ENCODE measurements at regions not wholly inside any gene's neighbourhood (a gene's known extent, or its start where the extent isn't known, plus 50 kb on each side); places are given as distances from the start of the nearest gene placed in this dataset.

DNA sequence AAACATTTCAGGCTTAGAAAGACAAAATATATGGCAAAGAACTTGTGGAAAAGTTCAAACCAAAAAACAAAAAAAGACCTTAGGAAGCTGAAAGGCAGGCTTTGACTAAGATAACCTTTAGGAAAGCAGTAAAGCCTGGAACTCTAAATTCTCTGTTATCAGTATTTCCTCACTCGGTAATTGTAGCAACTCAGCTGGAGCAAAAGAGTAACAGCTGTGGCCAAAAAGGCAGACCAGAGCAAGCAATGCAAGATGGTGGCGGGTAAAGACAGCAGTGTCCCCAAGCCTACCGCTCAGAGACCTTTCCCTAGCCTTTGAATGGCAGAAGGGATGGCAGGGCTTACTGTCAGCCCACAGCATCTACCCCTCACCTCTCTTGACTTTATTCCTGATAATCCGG lies 63.1 kb upstream of the KLHL13 start:
- Histone ChIP-seq H3K9me2 (ENCODE audit: low read depth, low read length) (no peaks in the 10 kb centered on the region), H3K4me1 (ENCODE audit: insufficient read depth, low read length, severe bottlenecking) (no peaks in the 10 kb centered on the region), H3F3A (ENCODE audit: insufficient read depth, low read length) (no peaks in the 10 kb centered on the region), H3K79me2 (ENCODE audit: insufficient read depth, low read length) (no peaks in the 10 kb centered on the region), H3K4me3 (ENCODE audit: low read depth, low read length, poor library complexity, severe bottlenecking) (no peak overlapping the region), H2AFZ (ENCODE audit: low read length) (no peak overlapping the region), H3K36me3 (ENCODE audit: insufficient read depth, low read length) (no peaks in the 10 kb centered on the region), H4K20me1 (ENCODE audit: insufficient read depth, low read length) (no peaks in the 10 kb centered on the region), H3K27me3 (ENCODE audit: insufficient read depth, low read length) (no peaks in the 10 kb centered on the region), H3K4me2 (ENCODE audit: low read length) (no peak overlapping the region), H3K9me3 (ENCODE audit: low read length) (no peaks in the 10 kb centered on the region), H3K27ac (ENCODE audit: low read depth, low read length, poor library complexity, severe bottlenecking) (no peak overlapping the region), H3K9ac (ENCODE audit: low read length) (no peak overlapping the region)
- no peak for TF ChIP-seq EZH2 (IDR thresholded peaks at IDR 0.05; ENCODE audit: borderline replicate concordance, low read length)
- TF ChIP-seq, protein P1, sequence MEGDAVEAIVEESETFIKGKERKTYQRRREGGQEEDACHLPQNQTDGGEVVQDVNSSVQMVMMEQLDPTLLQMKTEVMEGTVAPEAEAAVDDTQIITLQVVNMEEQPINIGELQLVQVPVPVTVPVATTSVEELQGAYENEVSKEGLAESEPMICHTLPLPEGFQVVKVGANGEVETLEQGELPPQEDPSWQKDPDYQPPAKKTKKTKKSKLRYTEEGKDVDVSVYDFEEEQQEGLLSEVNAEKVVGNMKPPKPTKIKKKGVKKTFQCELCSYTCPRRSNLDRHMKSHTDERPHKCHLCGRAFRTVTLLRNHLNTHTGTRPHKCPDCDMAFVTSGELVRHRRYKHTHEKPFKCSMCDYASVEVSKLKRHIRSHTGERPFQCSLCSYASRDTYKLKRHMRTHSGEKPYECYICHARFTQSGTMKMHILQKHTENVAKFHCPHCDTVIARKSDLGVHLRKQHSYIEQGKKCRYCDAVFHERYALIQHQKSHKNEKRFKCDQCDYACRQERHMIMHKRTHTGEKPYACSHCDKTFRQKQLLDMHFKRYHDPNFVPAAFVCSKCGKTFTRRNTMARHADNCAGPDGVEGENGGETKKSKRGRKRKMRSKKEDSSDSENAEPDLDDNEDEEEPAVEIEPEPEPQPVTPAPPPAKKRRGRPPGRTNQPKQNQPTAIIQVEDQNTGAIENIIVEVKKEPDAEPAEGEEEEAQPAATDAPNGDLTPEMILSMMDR (IDR thresholded peaks at IDR 0.05; ENCODE audit: low read length) = no peak

DNA sequence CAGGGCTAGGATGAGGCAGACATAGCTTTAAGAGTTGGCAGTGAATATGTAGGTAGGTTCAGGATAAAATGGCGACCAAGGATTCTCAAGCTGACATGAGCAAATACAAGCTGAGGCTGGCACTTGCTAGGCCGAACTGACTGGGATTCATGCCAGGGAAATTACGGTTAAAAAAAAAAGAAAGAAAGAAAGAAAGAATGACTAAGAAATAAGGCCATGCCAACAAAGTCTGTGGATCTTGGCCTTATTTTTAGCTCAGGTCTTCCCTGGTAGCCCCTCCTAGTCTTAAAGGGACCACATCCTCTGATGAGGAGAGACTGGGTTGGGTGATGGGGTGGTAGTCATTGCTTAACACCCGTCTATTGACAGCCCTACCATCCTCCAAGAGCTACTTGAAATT lies 64.4 kb upstream of the KLHL13 start:
- no peaks in the 10 kb centered on the region for H3F3A ChIP-seq (ENCODE audit: insufficient read depth, low read length)
- H3K9me2 ChIP-seq (ENCODE audit: low read depth, low read length) = no peaks in the 10 kb centered on the region

DNA sequence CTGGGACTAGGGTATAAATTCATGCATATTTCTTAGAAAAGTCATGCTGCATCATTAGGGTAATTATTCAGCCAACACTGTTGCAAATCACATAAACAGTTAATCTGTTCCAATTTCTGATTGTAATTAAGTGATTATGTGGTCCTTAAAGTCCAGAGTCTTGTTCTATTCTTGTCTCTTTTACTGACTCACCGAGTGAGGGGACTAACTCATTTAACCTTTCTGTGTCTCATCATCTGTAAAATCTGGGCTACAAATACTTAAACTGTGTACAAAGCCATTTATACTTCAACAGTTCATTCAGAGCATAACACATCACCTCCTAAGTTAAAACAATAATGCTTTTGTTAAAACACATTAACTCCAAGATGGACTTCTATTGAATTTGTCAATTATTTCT lies 65.4 kb upstream of the KLHL13 start:
- no peak for TF ChIP-seq EZH2 (IDR thresholded peaks at IDR 0.05; ENCODE audit: borderline replicate concordance, low read length)
- TF ChIP-seq, protein P1 (IDR thresholded peaks at IDR 0.05; ENCODE audit: low read length) = no peak
- no peak overlapping the region for H3K9ac ChIP-seq (ENCODE audit: low read length)
- no peaks in the 10 kb centered on the region for H3K27me3 ChIP-seq (ENCODE audit: insufficient read depth, low read length)
- no peaks in the 10 kb centered on the region for H3F3A ChIP-seq (ENCODE audit: insufficient read depth, low read length)
- H3K27ac ChIP-seq (ENCODE audit: low read depth, low read length, poor library complexity, severe bottlenecking) = no peak overlapping the region
- no peaks in the 10 kb centered on the region for H3K9me3 ChIP-seq (ENCODE audit: low read length)
- no peaks in the 10 kb centered on the region for H3K9me2 ChIP-seq (ENCODE audit: low read depth, low read length)
- H3K4me3 ChIP-seq (ENCODE audit: low read depth, low read length, poor library complexity, severe bottlenecking) = no peak overlapping the region
- no peaks in the 10 kb centered on the region for H3K36me3 ChIP-seq (ENCODE audit: insufficient read depth, low read length)
- H2AFZ ChIP-seq (ENCODE audit: low read length) = no peak overlapping the region
- H3K4me1 ChIP-seq (ENCODE audit: insufficient read depth, low read length, severe bottlenecking) = no peaks in the 10 kb centered on the region
- no peaks in the 10 kb centered on the region for H3K79me2 ChIP-seq (ENCODE audit: insufficient read depth, low read length)
- no peaks in the 10 kb centered on the region for H4K20me1 ChIP-seq (ENCODE audit: insufficient read depth, low read length)
- H3K4me2 ChIP-seq (ENCODE audit: low read length) = no peak overlapping the region

More for the DNA sequence above, 64.4 kb upstream of the KLHL13 start:
- no peaks in the 10 kb centered on the region for H3K27me3 ChIP-seq (ENCODE audit: insufficient read depth, low read length)
- no peaks in the 10 kb centered on the region for H3K9me3 ChIP-seq (ENCODE audit: low read length)
- no peak overlapping the region for H3K4me2 ChIP-seq (ENCODE audit: low read length)
- no peak overlapping the region for H3K4me3 ChIP-seq (ENCODE audit: low read depth, low read length, poor library complexity, severe bottlenecking)
- no peak overlapping the region for H3K9ac ChIP-seq (ENCODE audit: low read length)
- no peak for TF ChIP-seq EZH2 (IDR thresholded peaks at IDR 0.05; ENCODE audit: borderline replicate concordance, low read length)
- TF ChIP-seq, protein P1 (IDR thresholded peaks at IDR 0.05; ENCODE audit: low read length) = no peak
- H3K79me2 ChIP-seq (ENCODE audit: insufficient read depth, low read length) = no peaks in the 10 kb centered on the region
- H2AFZ ChIP-seq (ENCODE audit: low read length) = no peak overlapping the region
- H3K27ac ChIP-seq (ENCODE audit: low read depth, low read length, poor library complexity, severe bottlenecking) = no peak overlapping the region
- no peaks in the 10 kb centered on the region for H4K20me1 ChIP-seq (ENCODE audit: insufficient read depth, low read length)
- no peaks in the 10 kb centered on the region for H3K36me3 ChIP-seq (ENCODE audit: insufficient read depth, low read length)
- no peaks in the 10 kb centered on the region for H3K4me1 ChIP-seq (ENCODE audit: insufficient read depth, low read length, severe bottlenecking)

Measured in OCI-LY1 (cell line).